PC-3 (cell line): ENCODE measurements at regions not wholly inside any gene's neighbourhood (a gene's known extent, or its start where the extent isn't known, plus 50 kb on each side); places are given as distances from the start of the nearest gene placed in this dataset.

Source experiments
- ATAC-seq: fragments of 200-7000 bp; cut with Tn5 transposase; 2 replicates; pipeline ENCODE4 v1.9.1; 2020; ENCODE audit warnings: mild to moderate bottlenecking, moderate library complexity
- BruUV-seq: library from RNA; stranded (reverse); fragments of 400-500 nt; replicated peaks from 2 replicates; lab custom pipeline; 2021; lab: Mats Ljungman, UMichigan
- CTCF ChIA-PET: fragments of 300-600 bp; sonication (Branson Sonifier 250); formaldehyde crosslinking; loops from one replicate; lab custom pipeline; 2022; ENCODE audit warnings: antibody characterized with exemption; lab: Charles Lee
- POLR2A ChIA-PET: fragments of 300-600 bp; sonication (Branson Sonifier 250); formaldehyde crosslinking; loops from one replicate; lab custom pipeline; 2022; ENCODE audit warnings: antibody characterized with exemption; ENCODE audit not compliant: unreplicated experiment; lab: Charles Lee
- DNase-seq: peaks from one replicate; pipeline ENCODE4 v3.0.0-alpha.2; 2015
- H2AFZ ChIP-seq: fragments of 300-600 bp; sonication (generic); 2 replicates; pipeline ENCODE4 v1.6.0; 2016; ENCODE audit warnings: antibody characterized with exemption, low read length
- H3F3A ChIP-seq: fragments of 300-600 bp; sonication (generic); one replicate; pipeline ENCODE4 v1.6.0; 2017; ENCODE audit warnings: antibody characterized with exemption, low read length, control low read depth, mild to moderate bottlenecking; ENCODE audit not compliant: unreplicated experiment
- H3K27ac ChIP-seq: fragments of 300-600 bp; sonication (generic); 2 replicates; pipeline ENCODE4 v1.5.1; 2016; ENCODE audit warnings: mild to moderate bottlenecking, low read length
- H3K27me3 ChIP-seq: fragments of 300-600 bp; sonication (generic); 2 replicates; pipeline ENCODE4 v1.6.1; 2016; ENCODE audit warnings: low read length, mixed read lengths
- H3K36me3 ChIP-seq: fragments of 300-600 bp; sonication (generic); 2 replicates; pipeline ENCODE4 v1.6.1; 2016; ENCODE audit warnings: low read depth, mixed run types, low read length, mixed read lengths
- H3K4me1 ChIP-seq: fragments of 300-600 bp; sonication (generic); 2 replicates; pipeline ENCODE4 v1.5.1; 2016; ENCODE audit warnings: low read length; ENCODE audit not compliant: insufficient read depth
- H3K4me2 ChIP-seq: fragments of 300-600 bp; sonication (generic); 2 replicates; pipeline ENCODE4 v1.6.0; 2016; ENCODE audit warnings: low read length
- H3K4me3 ChIP-seq: fragments of 300-600 bp; sonication (generic); 2 replicates; pipeline ENCODE4 v1.5.1; 2016; ENCODE audit warnings: mild to moderate bottlenecking, low read length, mixed read lengths
- H3K79me2 ChIP-seq: fragments of 300-600 bp; sonication (generic); 2 replicates; pipeline ENCODE4 v1.6.1; 2017; ENCODE audit warnings: low read length, mixed read lengths
- H3K9ac ChIP-seq: fragments of 300-600 bp; sonication (generic); 2 replicates; pipeline ENCODE4 v1.6.0; 2016; ENCODE audit warnings: mild to moderate bottlenecking, low read length
- H3K9me2 ChIP-seq: fragments of 300-600 bp; sonication (generic); replicated peaks from 2 replicates; pipeline ENCODE4 v1.6.1; 2016; ENCODE audit warnings: mixed run types, low read length, mixed read lengths
- H3K9me3 ChIP-seq: fragments of 300-600 bp; sonication (generic); 2 replicates; pipeline ENCODE4 v1.6.1; 2016; ENCODE audit warnings: low read length, mixed read lengths
- H4K20me1 ChIP-seq: fragments of 300-600 bp; sonication (generic); 2 replicates; pipeline ENCODE4 v1.6.1; 2016; ENCODE audit warnings: low read length, mixed read lengths
- CTCF ChIP-seq: fragments of 300-600 bp; sonication (generic); conservative IDR thresholded peaks from 2 replicates; pipeline ENCODE4 v1.5.1; 2017; ENCODE audit warnings: antibody characterized with exemption, low read depth, mild to moderate bottlenecking, low read length
- EZH2 ChIP-seq: fragments of 300-600 bp; sonication (generic); IDR thresholded peaks from one replicate; pipeline ENCODE4 v1.6.1; 2017; ENCODE audit warnings: antibody characterized with exemption, mild to moderate bottlenecking, low read length; ENCODE audit not compliant: unreplicated experiment
- EZH2phosphoT487 ChIP-seq: fragments of 300-600 bp; sonication (generic); IDR thresholded peaks from 2 replicates; pipeline ENCODE4 v1.6.1; 2018; ENCODE audit warnings: mild to moderate bottlenecking, antibody characterized with exemption, low read length, borderline replicate concordance
- intact Hi-C: fragments of 100-400 bp; cut with micrococcal nuclease; formaldehyde crosslinking; loops from 2 replicates; pipeline ENCODE4 v1.9.0; 2023

GRCh38 chr1:69058454-69058853 lies 509.3 kb upstream of the LRRC7 start:
- H3F3A ChIP-seq: no peaks in the 10 kb centered on the region

GRCh38 chr1:69070660-69071373 lies 496.9 kb upstream of the LRRC7 start:
- H3K9me2 ChIP-seq: no peaks in the 10 kb centered on the region
- no TSS peak for BruUV-seq
- H3K9me3 ChIP-seq: no peaks in the 10 kb centered on the region
- no peak for TF ChIP-seq EZH2phosphoT487
- TF ChIP-seq CTCF: no peak
- TF ChIP-seq EZH2: no peak
- no peak overlapping the region for H3K27ac ChIP-seq
- H3K4me2 ChIP-seq: no peak overlapping the region
- H3K36me3 ChIP-seq: no peaks in the 10 kb centered on the region
- no peaks in the 10 kb centered on the region for H3K79me2 ChIP-seq
- ChIA-PET CTCF (no interaction called here), POLR2A (no interaction called here)
- H3K27me3 ChIP-seq: no peaks in the 10 kb centered on the region
- ATAC-seq: no peak
- no peak for DNase-seq
- no peaks in the 10 kb centered on the region for H3F3A ChIP-seq
- H2AFZ ChIP-seq: no peak overlapping the region
- H3K4me3 ChIP-seq: no peak overlapping the region
- H3K4me1 ChIP-seq: no peaks in the 10 kb centered on the region
- H4K20me1 ChIP-seq: no peaks in the 10 kb centered on the region
- intact Hi-C loops: no loop called here
- no peak overlapping the region for H3K9ac ChIP-seq

More at GRCh38 chr1:69058454-69058853, 509.3 kb upstream of the LRRC7 start:
- no peak overlapping the region for H3K4me3 ChIP-seq
- no peak for ATAC-seq
- intact Hi-C loops: no loop called here
- CTCF ChIA-PET: no interaction called here
- H2AFZ ChIP-seq: no peak overlapping the region
- TF ChIP-seq EZH2: no peak
- TF ChIP-seq CTCF: no peak
- no peak for TF ChIP-seq EZH2phosphoT487
- POLR2A ChIA-PET: no interaction called here
- no peaks in the 10 kb centered on the region for H3K9me3 ChIP-seq
- BruUV-seq: no TSS peak
- H3K79me2 ChIP-seq: no peaks in the 10 kb centered on the region
- no peaks in the 10 kb centered on the region for H3K36me3 ChIP-seq
- no peak overlapping the region for H3K4me2 ChIP-seq
- H4K20me1 ChIP-seq: no peaks in the 10 kb centered on the region
- DNase-seq: no peak
- no peaks in the 10 kb centered on the region for H3K9me2 ChIP-seq
- no peaks in the 10 kb centered on the region for H3K4me1 ChIP-seq
- H3K9ac ChIP-seq: no peak overlapping the region
- H3K27ac ChIP-seq: no peak overlapping the region
- no peaks in the 10 kb centered on the region for H3K27me3 ChIP-seq

GRCh38 chr1:69073176-69073575 lies 494.5 kb upstream of the LRRC7 start:
- no peak overlapping the region for H2AFZ ChIP-seq
- no peaks in the 10 kb centered on the region for H3K9me2 ChIP-seq
- no TSS peak for BruUV-seq
- H3K79me2 ChIP-seq: no peaks in the 10 kb centered on the region
- no peaks in the 10 kb centered on the region for H3K9me3 ChIP-seq
- no peaks in the 10 kb centered on the region for H3K36me3 ChIP-seq
- ATAC-seq (no peak), DNase-seq (no peak)
- no peaks in the 10 kb centered on the region for H3F3A ChIP-seq
- ChIA-PET POLR2A (no interaction called here), CTCF (no interaction called here)
- H3K4me3 ChIP-seq: no peak overlapping the region
- no peak overlapping the region for H3K27ac ChIP-seq
- no peak overlapping the region for H3K4me2 ChIP-seq
- H3K9ac ChIP-seq: no peak overlapping the region
- TF ChIP-seq EZH2phosphoT487 (no peak), EZH2 (no peak), CTCF (no peak)
- intact Hi-C loops: no loop called here
- H3K27me3 ChIP-seq: no peaks in the 10 kb centered on the region
- no peaks in the 10 kb centered on the region for H4K20me1 ChIP-seq
- no peaks in the 10 kb centered on the region for H3K4me1 ChIP-seq
